ENCODE measurements at regions not wholly inside any gene's neighbourhood (a gene's known extent, or its start where the extent isn't known, plus 50 kb on each side); places are given as distances from the start of the nearest gene placed in this dataset.

GRCh38 chr14:50037240-50037639 lies 79.1 kb downstream of the VCPKMT start:
- TF ChIP-seq, protein P1, sequence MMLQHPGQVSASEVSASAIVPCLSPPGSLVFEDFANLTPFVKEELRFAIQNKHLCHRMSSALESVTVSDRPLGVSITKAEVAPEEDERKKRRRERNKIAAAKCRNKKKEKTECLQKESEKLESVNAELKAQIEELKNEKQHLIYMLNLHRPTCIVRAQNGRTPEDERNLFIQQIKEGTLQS (IDR thresholded peaks at IDR 0.05) = no peak
- TF ChIP-seq, protein P2, sequence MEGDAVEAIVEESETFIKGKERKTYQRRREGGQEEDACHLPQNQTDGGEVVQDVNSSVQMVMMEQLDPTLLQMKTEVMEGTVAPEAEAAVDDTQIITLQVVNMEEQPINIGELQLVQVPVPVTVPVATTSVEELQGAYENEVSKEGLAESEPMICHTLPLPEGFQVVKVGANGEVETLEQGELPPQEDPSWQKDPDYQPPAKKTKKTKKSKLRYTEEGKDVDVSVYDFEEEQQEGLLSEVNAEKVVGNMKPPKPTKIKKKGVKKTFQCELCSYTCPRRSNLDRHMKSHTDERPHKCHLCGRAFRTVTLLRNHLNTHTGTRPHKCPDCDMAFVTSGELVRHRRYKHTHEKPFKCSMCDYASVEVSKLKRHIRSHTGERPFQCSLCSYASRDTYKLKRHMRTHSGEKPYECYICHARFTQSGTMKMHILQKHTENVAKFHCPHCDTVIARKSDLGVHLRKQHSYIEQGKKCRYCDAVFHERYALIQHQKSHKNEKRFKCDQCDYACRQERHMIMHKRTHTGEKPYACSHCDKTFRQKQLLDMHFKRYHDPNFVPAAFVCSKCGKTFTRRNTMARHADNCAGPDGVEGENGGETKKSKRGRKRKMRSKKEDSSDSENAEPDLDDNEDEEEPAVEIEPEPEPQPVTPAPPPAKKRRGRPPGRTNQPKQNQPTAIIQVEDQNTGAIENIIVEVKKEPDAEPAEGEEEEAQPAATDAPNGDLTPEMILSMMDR (IDR thresholded peaks at IDR 0.05 in 2 of 3, conservative IDR thresholded peaks at IDR 0.05 in 1 of 3; ENCODE audit: borderline replicate concordance in 1 of 3, insufficient read depth in 1 of 3, low read depth in 2 of 3, low read length in 2 of 3) = no peak
- TF ChIP-seq SIN3A (IDR thresholded peaks at IDR 0.05; ENCODE audit: low read depth) (no peak), POLR2A (IDR thresholded peaks at IDR 0.05; ENCODE audit: borderline replicate concordance, extremely low read depth, insufficient read depth, insufficient read length) (no peak), REST (IDR thresholded peaks at IDR 0.05; ENCODE audit: low read depth) (no peak), EZH2 (IDR thresholded peaks at IDR 0.05) (no peak), RAD21 (IDR thresholded peaks at IDR 0.05; ENCODE audit: low read depth) (no peak), EZH2phosphoT487 (IDR thresholded peaks at IDR 0.05; ENCODE audit: borderline replicate concordance) (no peak)
